Panc1 (cell line): ENCODE measurements at regions not wholly inside any gene's neighbourhood (a gene's known extent, or its start where the extent isn't known, plus 50 kb on each side); places are given as distances from the start of the nearest gene placed in this dataset.
"Not testable (repeated sequence)": the region's sequence is repeated elsewhere in the genome, so short reads cannot be mapped to it uniquely, and the experiment has no call there.

Experiments used
- ATAC-seq: fragments of 200-7000 bp; cut with Tn5 transposase; 2 replicates; pipeline ENCODE4 v1.9.1; 2020; ENCODE audit warnings: mild to moderate bottlenecking, moderate library complexity
- BruUV-seq: library from RNA; stranded (reverse); fragments of 400-500 nt; replicated peaks from 2 replicates; lab custom pipeline; 2021; lab: Mats Ljungman, UMichigan
- CTCF ChIA-PET: fragments of 300-600 bp; sonication (Branson Sonifier 250); formaldehyde crosslinking; loops from one replicate; lab custom pipeline; 2022; ENCODE audit warnings: antibody characterized with exemption; lab: Charles Lee
- POLR2A ChIA-PET: fragments of 300-600 bp; sonication (Branson Sonifier 250); formaldehyde crosslinking; loops from one replicate; lab custom pipeline; 2022; ENCODE audit warnings: antibody characterized with exemption; lab: Charles Lee
- DNase-seq: peaks from one replicate; pipeline ENCODE4 v3.0.0-alpha.2; 2010; ENCODE audit warnings: low read depth, low spot score
- H3K27ac ChIP-seq: 2 replicates; pipeline ENCODE4 v1.5.1; 2011; ENCODE audit warnings: mild to moderate bottlenecking, low read length, inconsistent platforms
- H3K27me3 ChIP-seq: fragments of 200-500 bp; sonication (Bioruptor generic); 2 replicates; pipeline ENCODE4 v1.6.0; 2014; ENCODE audit warnings: low read length, inconsistent platforms; ENCODE audit not compliant: control insufficient read depth, insufficient read depth
- H3K36me3 ChIP-seq: fragments of 200-500 bp; sonication (Bioruptor generic); 2 replicates; pipeline ENCODE4 v1.5.1; 2014; ENCODE audit warnings: inconsistent platforms, mild to moderate bottlenecking, low read length, moderate library complexity; ENCODE audit not compliant: control insufficient read depth, insufficient read depth
- H3K4me1 ChIP-seq: 2 replicates; pipeline ENCODE4 v1.5.1; 2011; ENCODE audit warnings: inconsistent platforms, mild to moderate bottlenecking, low read length, moderate library complexity; ENCODE audit not compliant: control insufficient read depth, insufficient read depth
- H3K4me3 ChIP-seq, 2 experiments: 2 replicates each; pipeline ENCODE4 v1.5.1; 2011 to 2012; ENCODE audit warnings: low read depth in 2 of 2, low read length in 2 of 2, mild to moderate bottlenecking in 2 of 2, inconsistent platforms in 1 of 2, moderate library complexity in 1 of 2
- H3K9me3 ChIP-seq: fragments of 200-500 bp; sonication (Bioruptor generic); 2 replicates; pipeline ENCODE4 v1.5.1; 2014; ENCODE audit warnings: low read depth, mild to moderate bottlenecking, inconsistent platforms, low read length, moderate library complexity; ENCODE audit not compliant: control insufficient read depth, insufficient read depth
- POLR2AphosphoS5 ChIP-seq: IDR thresholded peaks from 2 replicates; pipeline ENCODE4 v1.6.1; 2012; ENCODE audit warnings: mild to moderate bottlenecking, low read depth, low read length, moderate library complexity
- SIN3A ChIP-seq: IDR thresholded peaks from 2 replicates; pipeline ENCODE4 v1.6.1; 2012; ENCODE audit warnings: low read depth, mild to moderate bottlenecking, low read length, moderate library complexity, borderline replicate concordance; ENCODE audit not compliant: insufficient read depth
- TCF7L2 ChIP-seq: IDR thresholded peaks from 2 replicates; pipeline ENCODE4 v1.6.1; 2011; ENCODE audit warnings: mild to moderate bottlenecking, low read depth, low read length, inconsistent platforms
- in situ Hi-C: cut with HindIII; loops from 2 replicates; pipeline ENCODE4 v1.10.0; 2016; ENCODE audit warnings: low sequenced_read_pairs, low pct_unique_long_range_greater_than_20kb
- intact Hi-C: fragments of 100-400 bp; cut with micrococcal nuclease; formaldehyde crosslinking; loops from one replicate; pipeline ENCODE4 v1.10.0; 2022; ENCODE audit not compliant: unreplicated experiment
- TF ChIP-seq, protein P1 (sequence below): fragments of 450-650 bp; IDR thresholded peaks from 2 replicates; pipeline ENCODE4 v1.5.1; 2017; ENCODE audit warnings: mild to moderate bottlenecking
- TF ChIP-seq, protein P2 (sequence below), 2 experiments: IDR thresholded peaks; 2 replicates each; pipeline ENCODE4 v1.6.1; 2011 to 2012; ENCODE audit warnings: low read depth in 2 of 2, control low read depth in 1 of 2, low read length in 1 of 2, mild to moderate bottlenecking in 1 of 2, moderate library complexity in 1 of 2; ENCODE audit not compliant: insufficient read depth in 1 of 2

DNA sequence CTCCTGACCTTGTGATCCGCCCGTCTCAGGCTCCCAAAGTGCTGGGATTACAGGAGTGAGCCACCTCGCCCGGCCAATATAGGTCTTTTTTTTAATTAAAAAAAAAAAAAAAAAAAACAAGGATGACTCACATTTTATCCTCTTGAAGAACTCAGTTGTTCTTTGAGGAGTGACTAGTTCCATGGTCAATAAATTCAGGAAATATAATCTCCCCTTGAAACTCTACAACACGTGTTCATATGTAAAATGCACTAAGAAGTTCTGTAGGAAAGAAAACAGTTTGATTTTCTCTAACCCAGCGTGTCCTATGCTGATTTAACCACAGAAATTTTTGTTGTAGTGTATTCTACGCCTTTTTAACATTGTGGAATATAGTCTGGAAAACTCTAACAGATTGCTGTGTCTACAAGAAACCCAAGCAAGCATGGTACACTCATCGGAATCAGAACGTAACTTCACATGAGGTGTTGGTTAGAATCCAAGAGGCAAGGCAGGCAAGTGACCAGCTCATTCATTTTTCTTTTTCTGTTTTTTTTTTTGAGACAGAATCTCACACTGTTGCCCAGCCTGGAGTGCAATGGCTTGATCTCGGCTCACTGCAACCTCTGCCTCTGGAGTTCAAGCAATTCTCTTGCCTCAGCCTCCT lies 79.0 kb upstream of the ZNF217 start:
- no peak for ATAC-seq
- CTCF ChIA-PET, result no interaction called here

DNA sequence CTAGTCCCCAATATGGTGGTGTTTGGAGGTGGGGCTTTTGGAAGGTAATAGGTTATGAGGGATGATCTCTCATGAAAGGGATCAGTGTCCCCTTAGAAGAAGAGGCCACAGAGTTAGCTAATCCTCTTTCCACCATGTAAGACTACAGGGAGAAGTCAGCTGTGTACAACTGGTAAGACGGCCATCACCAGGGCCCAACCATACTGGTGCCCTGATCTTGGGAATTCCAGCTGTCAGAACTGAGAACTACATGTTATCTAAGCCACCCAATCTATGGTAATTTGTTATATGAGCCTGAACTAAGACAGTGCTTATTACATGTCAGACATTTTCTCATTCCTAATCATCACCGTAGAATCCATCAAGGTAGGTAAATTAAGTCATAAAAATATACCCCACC lies 77.7 kb upstream of the ZNF217 start:
- TF ChIP-seq, protein P1, sequence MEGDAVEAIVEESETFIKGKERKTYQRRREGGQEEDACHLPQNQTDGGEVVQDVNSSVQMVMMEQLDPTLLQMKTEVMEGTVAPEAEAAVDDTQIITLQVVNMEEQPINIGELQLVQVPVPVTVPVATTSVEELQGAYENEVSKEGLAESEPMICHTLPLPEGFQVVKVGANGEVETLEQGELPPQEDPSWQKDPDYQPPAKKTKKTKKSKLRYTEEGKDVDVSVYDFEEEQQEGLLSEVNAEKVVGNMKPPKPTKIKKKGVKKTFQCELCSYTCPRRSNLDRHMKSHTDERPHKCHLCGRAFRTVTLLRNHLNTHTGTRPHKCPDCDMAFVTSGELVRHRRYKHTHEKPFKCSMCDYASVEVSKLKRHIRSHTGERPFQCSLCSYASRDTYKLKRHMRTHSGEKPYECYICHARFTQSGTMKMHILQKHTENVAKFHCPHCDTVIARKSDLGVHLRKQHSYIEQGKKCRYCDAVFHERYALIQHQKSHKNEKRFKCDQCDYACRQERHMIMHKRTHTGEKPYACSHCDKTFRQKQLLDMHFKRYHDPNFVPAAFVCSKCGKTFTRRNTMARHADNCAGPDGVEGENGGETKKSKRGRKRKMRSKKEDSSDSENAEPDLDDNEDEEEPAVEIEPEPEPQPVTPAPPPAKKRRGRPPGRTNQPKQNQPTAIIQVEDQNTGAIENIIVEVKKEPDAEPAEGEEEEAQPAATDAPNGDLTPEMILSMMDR, result no peak
- TF ChIP-seq, protein P2, sequence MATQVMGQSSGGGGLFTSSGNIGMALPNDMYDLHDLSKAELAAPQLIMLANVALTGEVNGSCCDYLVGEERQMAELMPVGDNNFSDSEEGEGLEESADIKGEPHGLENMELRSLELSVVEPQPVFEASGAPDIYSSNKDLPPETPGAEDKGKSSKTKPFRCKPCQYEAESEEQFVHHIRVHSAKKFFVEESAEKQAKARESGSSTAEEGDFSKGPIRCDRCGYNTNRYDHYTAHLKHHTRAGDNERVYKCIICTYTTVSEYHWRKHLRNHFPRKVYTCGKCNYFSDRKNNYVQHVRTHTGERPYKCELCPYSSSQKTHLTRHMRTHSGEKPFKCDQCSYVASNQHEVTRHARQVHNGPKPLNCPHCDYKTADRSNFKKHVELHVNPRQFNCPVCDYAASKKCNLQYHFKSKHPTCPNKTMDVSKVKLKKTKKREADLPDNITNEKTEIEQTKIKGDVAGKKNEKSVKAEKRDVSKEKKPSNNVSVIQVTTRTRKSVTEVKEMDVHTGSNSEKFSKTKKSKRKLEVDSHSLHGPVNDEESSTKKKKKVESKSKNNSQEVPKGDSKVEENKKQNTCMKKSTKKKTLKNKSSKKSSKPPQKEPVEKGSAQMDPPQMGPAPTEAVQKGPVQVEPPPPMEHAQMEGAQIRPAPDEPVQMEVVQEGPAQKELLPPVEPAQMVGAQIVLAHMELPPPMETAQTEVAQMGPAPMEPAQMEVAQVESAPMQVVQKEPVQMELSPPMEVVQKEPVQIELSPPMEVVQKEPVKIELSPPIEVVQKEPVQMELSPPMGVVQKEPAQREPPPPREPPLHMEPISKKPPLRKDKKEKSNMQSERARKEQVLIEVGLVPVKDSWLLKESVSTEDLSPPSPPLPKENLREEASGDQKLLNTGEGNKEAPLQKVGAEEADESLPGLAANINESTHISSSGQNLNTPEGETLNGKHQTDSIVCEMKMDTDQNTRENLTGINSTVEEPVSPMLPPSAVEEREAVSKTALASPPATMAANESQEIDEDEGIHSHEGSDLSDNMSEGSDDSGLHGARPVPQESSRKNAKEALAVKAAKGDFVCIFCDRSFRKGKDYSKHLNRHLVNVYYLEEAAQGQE (IDR thresholded peaks at IDR 0.05; ENCODE audit: insufficient read depth in 1 of 2, low read depth in 2 of 2, low read length in 1 of 2), result no peak
- TF ChIP-seq SIN3A (no peak), TCF7L2 (no peak), POLR2AphosphoS5 (no peak)
- Histone ChIP-seq H3K27me3 (no peaks in the 10 kb centered on the region), H3K9me3 (no peaks in the 10 kb centered on the region), H3K4me1 (peaks cover 6% of the 10 kb centered on the region; the same call in 1 of the 2 replicates), H3K27ac (peak overlapping the region; percentile 70), H3K36me3 (no peaks in the 10 kb centered on the region), H3K4me3 (no peak overlapping the region)
- CTCF ChIA-PET, result interaction anchor here (0.7 kb wide), 2 partner anchors 23 to 58 kb away, joined by 3 to 5 read pairs; no protein-coding TSS in a partner anchor
- ATAC-seq (no peak), DNase-seq (no peak)
- no TSS peak for BruUV-seq
- intact Hi-C loops (no loop called here), in situ Hi-C loops (no loop called here)
- POLR2A ChIA-PET, result interaction anchor here (0.5 kb wide), 1 partner anchor 75 kb away, joined by 3 read pairs; no protein-coding TSS in a partner anchor

More for the DNA sequence above, 79.0 kb upstream of the ZNF217 start:
- H3K9me3 ChIP-seq, result no peaks in the 10 kb centered on the region
- peak overlapping the region; percentile 89 for H3K27ac ChIP-seq
- H3K36me3 ChIP-seq, result no peaks in the 10 kb centered on the region
- BruUV-seq, result no TSS peak
- intact Hi-C loops (no loop called here), in situ Hi-C loops (no loop called here)
- H3K4me1 ChIP-seq, result peaks cover 15% of the 10 kb centered on the region
- POLR2A ChIA-PET, result interaction anchor here (0.6 kb wide), 1 partner anchor 19 kb away, joined by 3 read pairs; no protein-coding TSS in a partner anchor
- no peak overlapping the region for H3K4me3 ChIP-seq
- no peaks in the 10 kb centered on the region for H3K27me3 ChIP-seq
- TF ChIP-seq POLR2AphosphoS5, result no peak
- TF ChIP-seq, protein P1, result no peak
- TF ChIP-seq TCF7L2, result no peak
- no peak for TF ChIP-seq SIN3A
- TF ChIP-seq, protein P2 (IDR thresholded peaks at IDR 0.05; ENCODE audit: insufficient read depth in 1 of 2, low read depth in 2 of 2, low read length in 1 of 2), result no peak
- DNase-seq, result no peak

DNA sequence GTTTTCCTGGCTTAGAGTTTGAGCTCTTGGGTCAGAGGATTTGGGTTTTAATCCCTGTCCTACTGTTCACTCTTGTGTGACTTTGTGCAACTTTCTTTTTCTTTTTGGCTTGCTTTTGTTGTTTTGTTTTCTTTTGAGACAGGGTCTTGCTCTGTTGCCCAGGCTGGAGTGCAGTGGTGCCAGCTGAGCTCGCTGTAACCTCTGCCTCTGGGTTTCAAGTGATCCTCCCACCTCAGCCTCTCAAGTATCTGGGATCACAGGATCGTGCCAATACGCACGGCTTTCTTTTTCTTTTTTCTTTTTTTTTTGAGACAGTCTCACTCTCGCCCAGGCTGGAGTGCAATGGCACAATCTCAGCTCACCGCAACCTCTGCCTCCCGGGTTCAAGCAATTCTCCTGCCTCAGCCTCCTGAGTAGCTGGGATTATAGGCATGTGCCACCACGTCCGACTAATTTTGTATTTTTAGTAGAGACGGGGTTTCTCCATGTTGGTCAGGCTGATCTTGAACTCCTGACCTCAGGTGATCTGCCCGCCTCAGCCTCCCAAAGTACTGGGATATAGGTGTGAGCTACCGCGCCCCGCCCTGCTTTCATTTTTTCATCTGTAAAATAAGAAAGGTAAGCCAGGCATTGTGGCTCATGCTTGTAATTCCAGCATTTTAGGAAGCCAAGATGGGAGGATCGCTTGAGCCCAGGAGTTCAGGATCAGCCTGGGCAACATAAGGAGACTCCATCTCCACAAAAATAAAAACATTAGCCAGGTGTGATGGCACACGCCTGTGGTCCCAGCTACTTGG lies 76.1 kb upstream of the ZNF217 start:
- peak overlapping the region; percentile 58 for H3K27ac ChIP-seq
- BruUV-seq, H3K4me1 ChIP-seq, H3K4me3 ChIP-seq, H3K9me3 ChIP-seq, ATAC-seq, intact Hi-C loops, DNase-seq, H3K36me3 ChIP-seq, H3K27me3 ChIP-seq, in situ Hi-C loops: not testable (repeated sequence)
- ChIA-PET CTCF (interaction anchor here (0.7 kb wide), 1 partner anchor 68 kb away, joined by 3 read pairs; no protein-coding TSS in a partner anchor), POLR2A (interaction anchor here (0.6 kb wide), 1 partner anchor 15 kb away, joined by 9 read pairs; no protein-coding TSS in a partner anchor)
